Spleen (tissue), 3 donors: ENCODE measurements at regions not wholly inside any gene's neighbourhood (a gene's known extent, or its start where the extent isn't known, plus 50 kb on each side); places are given as distances from the start of the nearest gene placed in this dataset.

Source experiments
- POLR2A ChIP-seq, 3 donors: fragments of 450-650 bp; IDR thresholded peaks; one replicate each; pipeline ENCODE4 v1.5.1; 2017; ENCODE audit warnings: antibody characterized with exemption in 3 of 3, mild to moderate bottlenecking in 1 of 3
- POLR2AphosphoS5 ChIP-seq, 3 donors: sonication (generic); formaldehyde crosslinking; IDR thresholded peaks; one replicate each; pipeline ENCODE4 v1.5.1; 2017; ENCODE audit warnings: antibody characterized with exemption in 3 of 3

DNA sequence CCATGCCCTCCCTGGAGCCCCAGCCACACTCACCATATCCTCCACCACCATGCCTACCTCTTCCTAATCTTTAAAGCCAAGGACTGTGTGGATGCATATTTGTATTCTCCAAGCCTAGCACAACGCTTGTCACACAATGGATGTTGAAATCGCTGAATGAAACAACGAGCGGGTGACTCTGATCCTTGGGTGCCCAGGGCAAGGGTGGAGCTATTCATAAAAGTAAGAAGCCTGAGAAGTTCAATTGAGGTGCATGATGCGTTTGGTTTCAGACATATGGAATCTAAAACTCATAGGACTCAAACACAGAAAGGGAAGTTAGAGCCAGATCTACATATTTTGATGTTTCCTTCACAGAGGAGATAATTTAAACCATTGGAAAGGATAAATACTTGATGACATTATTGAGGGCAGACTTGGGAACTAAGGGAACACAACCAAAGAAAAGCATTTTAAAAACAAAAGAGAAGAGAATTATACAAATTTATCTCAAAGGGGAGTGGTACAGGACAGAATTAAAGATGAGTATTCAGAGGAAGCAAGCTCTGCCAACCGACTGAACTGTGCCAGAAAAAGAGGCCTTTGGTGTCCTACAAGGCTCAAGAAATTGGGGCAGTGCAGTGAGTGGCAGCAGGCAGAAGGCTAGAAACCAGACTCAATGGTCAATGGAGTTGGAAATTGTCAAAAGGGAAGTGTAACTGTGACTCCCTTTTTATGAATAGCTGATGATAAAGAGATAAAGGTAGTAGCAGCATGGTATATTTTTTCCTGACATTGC, 200.6 kb upstream of the NCKAP5 start:
- TF ChIP-seq POLR2A (IDR thresholded peaks at IDR 0.05) (no peak), POLR2AphosphoS5 (IDR thresholded peaks at IDR 0.05) (no peak)
